Kidney epithelial cell (primary cell): ENCODE measurements at regions not wholly inside any gene's neighbourhood (a gene's known extent, or its start where the extent isn't known, plus 50 kb on each side); places are given as distances from the start of the nearest gene placed in this dataset.

Source experiments
- DNase-seq: peaks from one replicate; pipeline ENCODE4 v3.0.0-alpha.2; 2010; ENCODE audit warnings: low read depth
- H3K27me3 ChIP-seq: 2 replicates; pipeline ENCODE4 v1.6.0; 2011; ENCODE audit warnings: low read length; ENCODE audit not compliant: control insufficient read depth, insufficient read depth
- H3K36me3 ChIP-seq: 2 replicates; pipeline ENCODE4 v1.5.1; 2011; ENCODE audit warnings: low read length; ENCODE audit not compliant: control insufficient read depth, insufficient read depth
- H3K4me3 ChIP-seq: 2 replicates; pipeline ENCODE4 v1.5.1; 2011; ENCODE audit warnings: low read depth, mild to moderate bottlenecking, control low read depth, low read length
- CTCF ChIP-seq: IDR thresholded peaks from 2 replicates; pipeline ENCODE4 v1.5.1; 2011; ENCODE audit warnings: mild to moderate bottlenecking, moderate library complexity, low read length, control low read depth, inconsistent platforms; ENCODE audit not compliant: insufficient read depth, poor library complexity, severe bottlenecking

DNA sequence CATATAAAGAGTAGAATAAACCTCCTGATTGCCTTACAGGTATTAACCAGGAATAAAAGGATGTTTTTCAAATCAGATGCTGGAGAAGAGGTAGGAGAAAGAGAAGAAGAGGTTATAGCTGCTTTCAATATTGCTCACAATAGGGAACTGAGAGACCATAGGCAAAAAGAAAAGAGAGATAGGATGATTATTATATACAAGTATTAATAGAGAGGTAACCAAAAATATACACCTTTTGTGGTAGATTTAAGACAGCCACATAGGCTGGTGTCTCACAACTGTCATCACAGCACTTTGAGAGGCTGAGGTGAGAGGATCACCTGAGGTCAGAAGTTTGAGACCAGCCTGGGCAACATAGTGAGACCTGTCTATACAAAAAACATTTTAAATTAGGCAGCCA, 119.7 kb downstream of the PSMG1 start:
- TF ChIP-seq CTCF: no peak
- H3K27me3 ChIP-seq: no peaks in the 10 kb centered on the region
- H3K4me3 ChIP-seq: no peak overlapping the region
- H3K36me3 ChIP-seq: no peaks in the 10 kb centered on the region
- no peak for DNase-seq

DNA sequence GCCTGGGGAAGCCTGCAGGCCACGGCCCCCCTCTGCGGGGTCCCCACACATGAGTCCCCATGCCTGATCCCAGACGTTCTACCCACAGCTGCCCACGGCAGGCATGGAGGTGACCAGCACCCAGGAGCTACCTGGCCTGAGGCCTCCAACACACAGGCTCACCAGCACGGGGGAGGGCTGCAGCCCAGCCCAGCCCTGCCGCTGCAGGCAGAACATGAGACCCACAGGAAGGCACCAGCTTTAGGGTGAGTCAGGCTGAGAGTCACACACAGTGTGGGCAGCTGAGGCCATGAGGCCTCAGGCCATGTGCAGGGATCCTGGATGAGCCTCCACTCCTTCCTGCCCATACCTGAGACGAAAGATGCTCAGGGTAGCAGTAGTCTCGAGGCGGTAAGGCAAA, 121.1 kb downstream of the PSMG1 start:
- Histone ChIP-seq H3K4me3 (no peak overlapping the region), H3K36me3 (no peaks in the 10 kb centered on the region), H3K27me3 (no peaks in the 10 kb centered on the region)
- no peak for TF ChIP-seq CTCF
- no peak for DNase-seq

GRCh38 chr21:39061766-39062165, 121.5 kb downstream of the PSMG1 start:
- H3K36me3 ChIP-seq: no peaks in the 10 kb centered on the region
- H3K4me3 ChIP-seq: no peak overlapping the region
- no peak for TF ChIP-seq CTCF
- DNase-seq: no peak
- no peaks in the 10 kb centered on the region for H3K27me3 ChIP-seq

DNA sequence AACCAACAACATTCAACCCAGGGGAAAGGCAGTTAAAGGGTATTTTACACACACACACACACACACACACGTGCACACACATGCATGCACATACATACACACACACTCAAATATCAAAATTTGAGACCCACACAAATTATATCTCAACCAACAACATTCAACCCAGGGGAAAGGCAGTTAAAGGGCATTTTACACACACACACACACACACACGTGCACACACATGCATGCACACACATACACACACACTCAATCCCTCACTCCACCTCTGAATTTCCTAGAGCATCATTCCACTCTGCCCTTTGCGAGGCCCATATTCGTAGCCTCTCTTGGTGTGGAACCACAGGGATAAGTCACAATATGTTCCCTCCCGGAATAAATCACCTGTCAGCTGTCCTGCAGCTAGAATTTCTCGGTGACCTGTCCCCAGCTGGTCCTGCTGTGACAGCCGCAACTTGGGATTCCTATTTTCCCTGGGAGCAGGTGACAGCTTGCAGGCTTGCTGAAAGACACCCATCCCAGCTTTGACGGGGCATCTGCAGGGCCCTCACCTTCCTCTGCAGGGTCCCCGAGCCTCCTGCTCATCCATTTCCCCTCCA, 122.7 kb downstream of the PSMG1 start:
- no peak for TF ChIP-seq CTCF
- DNase-seq: no peak
- Histone ChIP-seq H3K4me3 (no peak overlapping the region), H3K27me3 (no peaks in the 10 kb centered on the region), H3K36me3 (no peaks in the 10 kb centered on the region)

GRCh38 chr21:39057121-39057520, 126.1 kb downstream of the PSMG1 start:
- TF ChIP-seq CTCF: no peak

GRCh38 chr21:39056636-39057035, 126.6 kb downstream of the PSMG1 start:
- TF ChIP-seq CTCF: no peak
- Histone ChIP-seq H3K36me3 (no peaks in the 10 kb centered on the region), H3K4me3 (no peak overlapping the region), H3K27me3 (no peaks in the 10 kb centered on the region)
- DNase-seq: no peak

More at GRCh38 chr21:39057121-39057520, 126.1 kb downstream of the PSMG1 start:
- H3K36me3 ChIP-seq: no peaks in the 10 kb centered on the region
- H3K27me3 ChIP-seq: no peaks in the 10 kb centered on the region
- no peak for DNase-seq
- H3K4me3 ChIP-seq: no peak overlapping the region
